ENCODE measurements at regions not wholly inside any gene's neighbourhood (a gene's known extent, or its start where the extent isn't known, plus 50 kb on each side); places are given as distances from the start of the nearest gene placed in this dataset.

- Histone ChIP-seq H3K27me3 (ENCODE audit: control insufficient read depth in 2 of 2, insufficient read depth in 2 of 2, low read length in 2 of 2) (no peaks in the 10 kb centered on the region), H3K27ac (ENCODE audit: low read depth in 1 of 2, low read length in 2 of 2) (peak overlapping the region; percentile 8 to 82)
Observed at GRCh38 chr1:229070168-229070567, 200.7 kb upstream of the RAB4A start.

DNA sequence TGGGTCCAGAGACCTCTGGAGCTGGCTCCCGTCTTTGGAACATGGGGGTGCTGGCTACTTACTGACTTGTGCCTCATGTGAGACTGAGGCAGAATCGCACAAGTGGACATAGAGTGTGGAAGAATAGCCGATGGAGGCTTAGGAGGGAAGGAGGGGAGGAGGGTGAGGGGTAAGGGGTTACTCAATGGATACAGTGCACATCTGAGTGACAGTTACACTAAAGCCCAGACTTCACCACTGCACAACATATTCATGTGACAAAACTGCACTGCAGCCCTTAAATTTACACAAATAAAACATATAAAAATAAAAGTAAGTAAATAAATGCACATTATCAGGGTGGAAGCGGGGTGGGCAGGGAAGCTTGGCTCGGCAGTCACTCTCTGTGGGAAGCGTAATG is 197.7 kb upstream of the RAB4A start:
- Histone ChIP-seq H3K79me2 (ENCODE audit: insufficient read depth, low read length) (no peaks in the 10 kb centered on the region), H3K4me3 (replicated peaks in 1 of 3; ENCODE audit: low read depth in 2 of 3, low read length in 3 of 3) (no peak overlapping the region), H3K4me1 (ENCODE audit: control insufficient read depth in 1 of 2, insufficient read depth in 2 of 2, low read length in 2 of 2) (peaks cover 35 to 40% of the 10 kb centered on the region in 2 donors), H4K20me1 (ENCODE audit: insufficient read depth, low read length) (no peaks in the 10 kb centered on the region), H3K27me3 (ENCODE audit: control insufficient read depth in 2 of 2, insufficient read depth in 2 of 2, low read length in 2 of 2) (no peaks in the 10 kb centered on the region), H3K27ac (ENCODE audit: low read depth in 1 of 2, low read length in 2 of 2) (no peak overlapping the region), H3K9ac (ENCODE audit: insufficient read depth, low read length, poor library complexity, severe bottlenecking) (no peak overlapping the region), H3K9me3 (replicated peaks in 1 of 2; ENCODE audit: control insufficient read depth in 1 of 2, insufficient read depth in 1 of 2, low read length in 2 of 2) (no peaks in the 10 kb centered on the region), H2AFZ (ENCODE audit: insufficient read depth, low read depth, low read length, poor library complexity, severe bottlenecking) (no peak overlapping the region), H3K36me3 (replicated peaks in 1 of 2; ENCODE audit: control insufficient read depth in 1 of 2, insufficient read depth in 2 of 2, low read length in 2 of 2) (no peaks in the 10 kb centered on the region), H3K4me2 (replicated peaks; ENCODE audit: extremely low read depth, low read length, poor library complexity, severe bottlenecking) (no peak overlapping the region)
- Mint-ChIP-seq H3K4me1 (peaks cover 45% of the 10 kb centered on the region), H3K4me3 (no peak overlapping the region), H3K27ac (peak overlapping the region in 1 of 7 donors; percentile 27), H3K36me3 (no peaks in the 10 kb centered on the region), H3K9me3 (no peaks in the 10 kb centered on the region), H3K27me3 (ENCODE audit: low read depth in 3 of 3) (peaks cover 1 to 4% (median 2%) of the 10 kb centered on the region in 3 donors)
- TF ChIP-seq, protein P1, sequence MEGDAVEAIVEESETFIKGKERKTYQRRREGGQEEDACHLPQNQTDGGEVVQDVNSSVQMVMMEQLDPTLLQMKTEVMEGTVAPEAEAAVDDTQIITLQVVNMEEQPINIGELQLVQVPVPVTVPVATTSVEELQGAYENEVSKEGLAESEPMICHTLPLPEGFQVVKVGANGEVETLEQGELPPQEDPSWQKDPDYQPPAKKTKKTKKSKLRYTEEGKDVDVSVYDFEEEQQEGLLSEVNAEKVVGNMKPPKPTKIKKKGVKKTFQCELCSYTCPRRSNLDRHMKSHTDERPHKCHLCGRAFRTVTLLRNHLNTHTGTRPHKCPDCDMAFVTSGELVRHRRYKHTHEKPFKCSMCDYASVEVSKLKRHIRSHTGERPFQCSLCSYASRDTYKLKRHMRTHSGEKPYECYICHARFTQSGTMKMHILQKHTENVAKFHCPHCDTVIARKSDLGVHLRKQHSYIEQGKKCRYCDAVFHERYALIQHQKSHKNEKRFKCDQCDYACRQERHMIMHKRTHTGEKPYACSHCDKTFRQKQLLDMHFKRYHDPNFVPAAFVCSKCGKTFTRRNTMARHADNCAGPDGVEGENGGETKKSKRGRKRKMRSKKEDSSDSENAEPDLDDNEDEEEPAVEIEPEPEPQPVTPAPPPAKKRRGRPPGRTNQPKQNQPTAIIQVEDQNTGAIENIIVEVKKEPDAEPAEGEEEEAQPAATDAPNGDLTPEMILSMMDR (IDR thresholded peaks at IDR 0.05): no peak
- DNase-seq: peak in 1 of 3 donors; percentile 1
- 79% methylated on average over 6 of the region's 6 CpGs for WGBS (ENCODE audit: insufficient coverage)
- intact Hi-C loops (cut with micrococcal nuclease): no loop called here

More at GRCh38 chr1:229070168-229070567, 200.7 kb upstream of the RAB4A start:
- no peaks in the 10 kb centered on the region for H3K36me3 ChIP-seq (replicated peaks in 1 of 2; ENCODE audit: control insufficient read depth in 1 of 2, insufficient read depth in 2 of 2, low read length in 2 of 2)
- H3K4me2 ChIP-seq (replicated peaks; ENCODE audit: extremely low read depth, low read length, poor library complexity, severe bottlenecking): no peak overlapping the region
- no peaks in the 10 kb centered on the region for H3K9me3 ChIP-seq (replicated peaks in 1 of 2; ENCODE audit: control insufficient read depth in 1 of 2, insufficient read depth in 1 of 2, low read length in 2 of 2)
- no peaks in the 10 kb centered on the region for H3K79me2 ChIP-seq (ENCODE audit: insufficient read depth, low read length)
- no peaks in the 10 kb centered on the region for H3K9me3 Mint-ChIP-seq
- no peaks in the 10 kb centered on the region for H3K36me3 Mint-ChIP-seq
- TF ChIP-seq, protein P1 (IDR thresholded peaks at IDR 0.05): no peak
- peak overlapping the region; percentile 55 for H2AFZ ChIP-seq (ENCODE audit: insufficient read depth, low read depth, low read length, poor library complexity, severe bottlenecking)
- intact Hi-C loops (cut with micrococcal nuclease): no loop called here
- 0% methylated on average over 3 of the region's 5 CpGs for WGBS (ENCODE audit: insufficient coverage)
- no peaks in the 10 kb centered on the region for H4K20me1 ChIP-seq (ENCODE audit: insufficient read depth, low read length)
- H3K4me1 ChIP-seq (ENCODE audit: control insufficient read depth in 1 of 2, insufficient read depth in 2 of 2, low read length in 2 of 2): peaks cover 65 to 71% of the 10 kb centered on the region in 2 donors
- peak; percentile 79 to 92 (median 89) for DNase-seq
- H3K27ac Mint-ChIP-seq: peak overlapping the region; percentile 91 to 96 (median 94)
- no peak overlapping the region for H3K4me3 Mint-ChIP-seq
- no peak overlapping the region for H3K4me3 ChIP-seq (replicated peaks in 1 of 3; ENCODE audit: low read depth in 2 of 3, low read length in 3 of 3)
- H3K9ac ChIP-seq (ENCODE audit: insufficient read depth, low read length, poor library complexity, severe bottlenecking): no peak overlapping the region
- peaks cover 76% of the 10 kb centered on the region for H3K4me1 Mint-ChIP-seq
- H3K27me3 Mint-ChIP-seq (ENCODE audit: low read depth in 3 of 3): peaks cover 0 to 2% (median 0%) of the 10 kb centered on the region in 3 donors

Measured in CD14-positive monocyte (primary cell).